Activated naive CD4-positive, alpha-beta T cell treated with anti-CD3 and anti-CD28 coated beads, Interleukin-2, amount 50 U/mL, for 72 hours (primary cell): ENCODE measurements at regions not wholly inside any gene's neighbourhood (a gene's known extent, or its start where the extent isn't known, plus 50 kb on each side); places are given as distances from the start of the nearest gene placed in this dataset.
A peak's percentile ranks its signal among the peaks of the same experiment; 100 is the strongest.

Experiments used
- ATAC-seq, 2 donors: fragments of 150-1000 bp; cut with Tn5 transposase; 2 replicates each; pipeline ENCODE4 v1.10.0; 2021; ENCODE audit warnings: mild to moderate bottlenecking in 2 of 2, moderate library complexity in 2 of 2
- DNase-seq, 2 donors: peaks; one replicate each; pipeline ENCODE4 v3.0.0; 2021 to 2022; ENCODE audit warnings: low spot score in 2 of 2
- H3K27ac Mint-ChIP-seq, 2 donors: one replicate each; pipeline ENCODE4 v1.8.0; 2022; ENCODE audit warnings: mild to moderate bottlenecking in 2 of 2, mixed read lengths in 2 of 2
- H3K36me3 Mint-ChIP-seq, 2 donors: one replicate each; pipeline ENCODE4 v1.8.0; 2022; ENCODE audit warnings: mixed read lengths in 2 of 2
- H3K9me3 Mint-ChIP-seq, 2 donors: one replicate each; pipeline ENCODE4 v1.8.0; 2022; ENCODE audit warnings: mixed read lengths in 2 of 2

- Mint-ChIP-seq H3K9me3 (no peaks in the 10 kb centered on the region), H3K36me3 (no peaks in the 10 kb centered on the region), H3K27ac (no peak overlapping the region)
- no peak for ATAC-seq
- DNase-seq = no peak
Observed at GRCh38 chrX:149121206-149121920, 383.7 kb downstream of the IDS start.

GRCh38 chrX:149120459-149120858 is 384.6 kb downstream of the IDS start:
- H3K9me3 Mint-ChIP-seq = no peaks in the 10 kb centered on the region
- no peaks in the 10 kb centered on the region for H3K36me3 Mint-ChIP-seq
- no peak overlapping the region for H3K27ac Mint-ChIP-seq
- ATAC-seq (no peak), DNase-seq (no peak)

GRCh38 chrX:149114874-149115273 is 390.2 kb downstream of the IDS start:
- DNase-seq (no peak), ATAC-seq (no peak)
- H3K36me3 Mint-ChIP-seq = peaks cover 11 to 13% of the 10 kb centered on the region in 2 donors
- H3K27ac Mint-ChIP-seq = no peak overlapping the region
- H3K9me3 Mint-ChIP-seq = peaks cover 11 to 13% of the 10 kb centered on the region in 2 donors

GRCh38 chrX:149114001-149114400 is 391.1 kb downstream of the IDS start:
- peaks cover 18 to 22% of the 10 kb centered on the region in 2 donors for H3K36me3 Mint-ChIP-seq
- no peak for ATAC-seq
- no peak overlapping the region for H3K27ac Mint-ChIP-seq
- DNase-seq = no peak
- H3K9me3 Mint-ChIP-seq = peaks cover 20 to 21% of the 10 kb centered on the region in 2 donors

GRCh38 chrX:149097786-149098185 is 407.3 kb downstream of the IDS start:
- Mint-ChIP-seq H3K36me3 (no peaks in the 10 kb centered on the region), H3K27ac (no peak overlapping the region), H3K9me3 (no peaks in the 10 kb centered on the region)
- DNase-seq (no peak), ATAC-seq (no peak)

GRCh38 chrX:149092179-149092578 is 412.9 kb downstream of the IDS start:
- DNase-seq (no peak), ATAC-seq (no peak)
- no peaks in the 10 kb centered on the region for H3K9me3 Mint-ChIP-seq
- no peaks in the 10 kb centered on the region for H3K36me3 Mint-ChIP-seq
- H3K27ac Mint-ChIP-seq = no peak overlapping the region

GRCh38 chrX:149079805-149080406 is 425.2 kb downstream of the IDS start:
- Mint-ChIP-seq H3K9me3 (no peaks in the 10 kb centered on the region), H3K36me3 (no peaks in the 10 kb centered on the region), H3K27ac (no peak overlapping the region)
- DNase-seq = no peak
- no peak for ATAC-seq

GRCh38 chrX:149074398-149074797 is 430.7 kb downstream of the IDS start:
- no peaks in the 10 kb centered on the region for H3K9me3 Mint-ChIP-seq
- no peaks in the 10 kb centered on the region for H3K36me3 Mint-ChIP-seq
- DNase-seq (no peak), ATAC-seq (peak; percentile 44 to 59)
- no peak overlapping the region for H3K27ac Mint-ChIP-seq

- Mint-ChIP-seq H3K9me3 (no peaks in the 10 kb centered on the region), H3K36me3 (no peaks in the 10 kb centered on the region)
- ATAC-seq = no peak
Observed at GRCh38 chrX:149073479-149073878, 431.6 kb downstream of the IDS start.

GRCh38 chrX:149069899-149070298 is 435.2 kb downstream of the IDS start:
- Mint-ChIP-seq H3K27ac (no peak overlapping the region), H3K36me3 (no peaks in the 10 kb centered on the region), H3K9me3 (no peaks in the 10 kb centered on the region)
- ATAC-seq = no peak
- DNase-seq = no peak

More at GRCh38 chrX:149073479-149073878, 431.6 kb downstream of the IDS start:
- no peak overlapping the region for H3K27ac Mint-ChIP-seq
- DNase-seq = no peak

GRCh38 chrX:149060921-149061320 is 444.2 kb downstream of the IDS start:
- no peak for ATAC-seq
- H3K36me3 Mint-ChIP-seq = no peaks in the 10 kb centered on the region
- H3K27ac Mint-ChIP-seq = no peak overlapping the region

More at GRCh38 chrX:149060921-149061320, 444.2 kb downstream of the IDS start:
- DNase-seq = no peak
- no peaks in the 10 kb centered on the region for H3K9me3 Mint-ChIP-seq
